GM12874 (cell line): ENCODE measurements at regions not wholly inside any gene's neighbourhood (a gene's known extent, or its start where the extent isn't known, plus 50 kb on each side); places are given as distances from the start of the nearest gene placed in this dataset.

Experiments
- CTCF ChIP-seq: IDR thresholded peaks from 2 replicates; pipeline ENCODE4 v1.5.1; 2011; ENCODE audit warnings: low read depth, mild to moderate bottlenecking, control low read depth, low read length, moderate library complexity; ENCODE audit not compliant: insufficient read depth

- no peak for TF ChIP-seq CTCF
Measured at GRCh38 chr1:37174876-37175275, 140.6 kb upstream of the GRIK3 start.

GRCh38 chr1:37175666-37176215, 141.4 kb upstream of the GRIK3 start:
- TF ChIP-seq CTCF, result no peak

GRCh38 chr1:37176269-37176668, 142.0 kb upstream of the GRIK3 start:
- TF ChIP-seq CTCF, result no peak

- peak; percentile 61 for TF ChIP-seq CTCF
Measured at GRCh38 chr1:37177230-37177864, 143.0 kb upstream of the GRIK3 start.

- TF ChIP-seq CTCF, result no peak
Measured at GRCh38 chr1:37181425-37181824, 147.1 kb upstream of the GRIK3 start.

- TF ChIP-seq CTCF, result no peak
Measured at GRCh38 chr1:37184789-37185188, 150.5 kb upstream of the GRIK3 start.

GRCh38 chr1:37186246-37186756, 152.0 kb upstream of the GRIK3 start:
- TF ChIP-seq CTCF, result no peak
